GM23338 (cell line): ENCODE measurements at regions not wholly inside any gene's neighbourhood (a gene's known extent, or its start where the extent isn't known, plus 50 kb on each side); places are given as distances from the start of the nearest gene placed in this dataset.

Experiments used
- ATAC-seq: fragments of 200-7000 bp; cut with Tn5 transposase; 3 replicates; pipeline ENCODE4 v1.9.1; 2020
- DNase-seq: peaks from one replicate; pipeline ENCODE4 v3.0.0-alpha.2; 2015; ENCODE audit warnings: low spot score
- H2AFZ ChIP-seq: fragments of 200-600 bp; sonication (generic); 2 replicates; pipeline ENCODE4 v1.8.0; 2016; ENCODE audit warnings: antibody characterized with exemption, mild to moderate bottlenecking, moderate library complexity
- H3F3A ChIP-seq: fragments of 200-600 bp; sonication (generic); replicated peaks from 2 replicates; pipeline ENCODE4 v1.8.0; 2017; ENCODE audit warnings: antibody characterized with exemption, mixed run types, low read depth
- H3K27ac ChIP-seq: fragments of 200-600 bp; sonication (generic); 2 replicates; pipeline ENCODE4 v1.6.1; 2016; ENCODE audit warnings: low read depth
- H3K27me3 ChIP-seq: fragments of 200-600 bp; sonication (generic); 2 replicates; pipeline ENCODE4 v1.8.0; 2016; ENCODE audit warnings: mild to moderate bottlenecking, mixed run types, moderate library complexity; ENCODE audit not compliant: insufficient read depth
- H3K36me3 ChIP-seq: fragments of 200-600 bp; sonication (generic); 2 replicates; pipeline ENCODE4 v1.8.0; 2016; ENCODE audit warnings: mild to moderate bottlenecking; ENCODE audit not compliant: insufficient read depth
- H3K4me1 ChIP-seq: fragments of 200-600 bp; sonication (generic); 2 replicates; pipeline ENCODE4 v1.8.0; 2016; ENCODE audit warnings: mild to moderate bottlenecking, moderate library complexity; ENCODE audit not compliant: insufficient read depth
- H3K4me2 ChIP-seq: fragments of 200-600 bp; sonication (generic); 2 replicates; pipeline ENCODE4 v1.7.1; 2017; ENCODE audit warnings: mixed run types
- H3K4me3 ChIP-seq: fragments of 200-600 bp; sonication (generic); 2 replicates; pipeline ENCODE4 v1.6.1; 2016; ENCODE audit warnings: mixed run types
- H3K79me2 ChIP-seq: fragments of 200-600 bp; sonication (generic); replicated peaks from 2 replicates; pipeline ENCODE4 v1.8.0; 2017; ENCODE audit warnings: mild to moderate bottlenecking; ENCODE audit not compliant: insufficient read depth
- H3K9me2 ChIP-seq: fragments of 200-600 bp; sonication (generic); 2 replicates; pipeline ENCODE4 v1.8.0; 2017; ENCODE audit not compliant: insufficient read depth
- H4K20me1 ChIP-seq: fragments of 200-600 bp; sonication (generic); replicated peaks from 2 replicates; pipeline ENCODE4 v1.8.0; 2017; ENCODE audit warnings: mild to moderate bottlenecking; ENCODE audit not compliant: insufficient read depth
- H3K27ac Mint-ChIP-seq: 2 replicates; pipeline ENCODE4 v1.8.0; 2020; ENCODE audit warnings: inconsistent platforms, mild to moderate bottlenecking, moderate library complexity, mixed read lengths
- H3K27me3 Mint-ChIP-seq: 3 replicates; pipeline ENCODE4 v1.8.0; 2022; ENCODE audit warnings: low read depth, mild to moderate bottlenecking, moderate library complexity, mixed read lengths, inconsistent platforms; ENCODE audit not compliant: insufficient read depth, poor library complexity
- H3K36me3 Mint-ChIP-seq: 3 replicates; pipeline ENCODE4 v1.8.0; 2021; ENCODE audit warnings: low read depth, mild to moderate bottlenecking, inconsistent platforms, moderate library complexity, mixed read lengths
- H3K4me1 Mint-ChIP-seq: 3 replicates; pipeline ENCODE4 v1.8.0; 2020; ENCODE audit warnings: mild to moderate bottlenecking, inconsistent platforms, mixed read lengths
- H3K4me3 Mint-ChIP-seq: 3 replicates; pipeline ENCODE4 v1.8.0; 2021; ENCODE audit warnings: moderate library complexity, mild to moderate bottlenecking, inconsistent platforms, mixed read lengths
- H3K9me3 Mint-ChIP-seq: 3 replicates; pipeline ENCODE4 v1.8.0; 2020; ENCODE audit warnings: moderate library complexity, mild to moderate bottlenecking, inconsistent platforms, mixed read lengths
- CREB1 ChIP-seq: fragments of 250-450 bp; sonication (Bioruptor Pico); IDR thresholded peaks from 2 replicates; pipeline ENCODE4 v1.5.0; 2020; ENCODE audit warnings: low read depth, mild to moderate bottlenecking, moderate library complexity
- CTCF ChIP-seq, 2 experiments: fragments of 200-600 bp in 1 of 2; sonication (generic) in 1 of 2; conservative IDR thresholded peaks; 2 replicates each; pipeline versions ENCODE4 v1.5.1 to v1.6.1; 2016 to 2017; ENCODE audit warnings: antibody characterized with exemption in 2 of 2, low read depth in 2 of 2, mild to moderate bottlenecking in 2 of 2, moderate library complexity in 1 of 2
- ETS1 ChIP-seq: IDR thresholded peaks from 2 replicates; pipeline ENCODE4 v1.6.1; 2016; ENCODE audit warnings: antibody characterized with exemption
- EZH2 ChIP-seq: fragments of 200-600 bp; sonication (generic); IDR thresholded peaks from one replicate; pipeline ENCODE4 v1.8.0; 2017; ENCODE audit warnings: antibody characterized with exemption, mild to moderate bottlenecking, low read depth; ENCODE audit not compliant: unreplicated experiment
- EZH2phosphoT487 ChIP-seq: fragments of 200-600 bp; sonication (generic); IDR thresholded peaks from one replicate; pipeline ENCODE4 v1.8.1; 2018; ENCODE audit warnings: antibody characterized with exemption; ENCODE audit not compliant: unreplicated experiment
- JUNB ChIP-seq: IDR thresholded peaks from one replicate; pipeline ENCODE4 v1.6.1; 2016; ENCODE audit warnings: antibody characterized with exemption; ENCODE audit not compliant: unreplicated experiment
- NANOG ChIP-seq: IDR thresholded peaks from 2 replicates; pipeline ENCODE4 v1.6.1; 2016; ENCODE audit warnings: antibody characterized with exemption, borderline replicate concordance
- POLR2AphosphoS5 ChIP-seq: IDR thresholded peaks from 2 replicates; pipeline ENCODE4 v1.6.1; 2016; ENCODE audit warnings: antibody characterized with exemption, low read depth
- REST ChIP-seq: IDR thresholded peaks from one replicate; pipeline ENCODE4 v1.6.1; 2018; ENCODE audit warnings: antibody characterized with exemption; ENCODE audit not compliant: unreplicated experiment
- STAT1 ChIP-seq: IDR thresholded peaks from one replicate; pipeline ENCODE4 v1.6.1; 2016; ENCODE audit warnings: antibody characterized with exemption; ENCODE audit not compliant: unreplicated experiment
- ZNF114 ChIP-seq: fragments of 250-450 bp; sonication (Bioruptor Pico); IDR thresholded peaks from 2 replicates; pipeline ENCODE4 v1.5.0; 2020; ENCODE audit warnings: mild to moderate bottlenecking, moderate library complexity
- ZNF331 ChIP-seq: fragments of 250-450 bp; sonication (Bioruptor Pico); IDR thresholded peaks from 2 replicates; pipeline ENCODE4 v1.5.0; 2020; ENCODE audit warnings: low read depth, mild to moderate bottlenecking, moderate library complexity
- TF ChIP-seq, protein P1 (sequence below): fragments of 250-450 bp; sonication (Bioruptor Pico); IDR thresholded peaks from 2 replicates; pipeline ENCODE4 v1.5.0; 2020; ENCODE audit warnings: mild to moderate bottlenecking, moderate library complexity

DNA sequence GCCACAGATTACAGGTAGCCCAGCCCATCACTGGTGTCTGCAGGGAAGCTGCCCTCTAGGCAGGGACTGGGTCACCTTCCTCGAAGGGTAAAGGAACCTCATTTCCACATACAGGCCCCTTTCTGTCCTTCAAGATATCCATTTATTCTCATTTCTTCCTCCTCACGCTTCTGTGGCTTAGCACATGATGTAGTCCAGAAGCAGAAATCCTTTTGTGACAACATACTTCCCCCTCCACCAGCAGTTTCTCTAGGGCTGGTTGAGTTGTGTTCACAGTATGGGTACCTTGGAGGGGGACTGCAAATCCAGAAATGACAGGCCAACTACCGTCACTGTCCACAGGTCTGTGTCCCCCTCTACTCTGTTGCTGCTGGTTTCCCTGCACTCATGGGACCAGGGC is 364.9 kb downstream of the ANAPC1 start:
- Histone ChIP-seq H3K4me1 (no peaks in the 10 kb centered on the region), H2AFZ (no peak overlapping the region), H4K20me1 (no peaks in the 10 kb centered on the region), H3F3A (no peaks in the 10 kb centered on the region), H3K27me3 (no peaks in the 10 kb centered on the region), H3K9me2 (no peaks in the 10 kb centered on the region), H3K36me3 (no peaks in the 10 kb centered on the region), H3K4me3 (no peak overlapping the region), H3K79me2 (no peaks in the 10 kb centered on the region), H3K4me2 (no peak overlapping the region), H3K27ac (no peak overlapping the region)
- DNase-seq (no peak), ATAC-seq (no peak)
- no peaks in the 10 kb centered on the region for H3K9me3 Mint-ChIP-seq
- peaks cover 6% of the 10 kb centered on the region for H3K4me1 Mint-ChIP-seq
- no peak overlapping the region for H3K4me3 Mint-ChIP-seq
- no peaks in the 10 kb centered on the region for H3K36me3 Mint-ChIP-seq
- peaks cover 3% of the 10 kb centered on the region for H3K27me3 Mint-ChIP-seq
- TF ChIP-seq JUNB (no peak), CREB1 (CRISPR knock-in tag) (no peak), ZNF114 (CRISPR knock-in tag) (no peak), POLR2AphosphoS5 (no peak), CTCF (conservative IDR thresholded peaks at IDR 0.05; ENCODE audit: low read depth in 2 of 2) (no peak), EZH2 (no peak), REST (no peak), ETS1 (no peak), EZH2phosphoT487 (no peak), NANOG (no peak), STAT1 (no peak), ZNF331 (CRISPR knock-in tag) (no peak)
- TF ChIP-seq, protein P1, sequence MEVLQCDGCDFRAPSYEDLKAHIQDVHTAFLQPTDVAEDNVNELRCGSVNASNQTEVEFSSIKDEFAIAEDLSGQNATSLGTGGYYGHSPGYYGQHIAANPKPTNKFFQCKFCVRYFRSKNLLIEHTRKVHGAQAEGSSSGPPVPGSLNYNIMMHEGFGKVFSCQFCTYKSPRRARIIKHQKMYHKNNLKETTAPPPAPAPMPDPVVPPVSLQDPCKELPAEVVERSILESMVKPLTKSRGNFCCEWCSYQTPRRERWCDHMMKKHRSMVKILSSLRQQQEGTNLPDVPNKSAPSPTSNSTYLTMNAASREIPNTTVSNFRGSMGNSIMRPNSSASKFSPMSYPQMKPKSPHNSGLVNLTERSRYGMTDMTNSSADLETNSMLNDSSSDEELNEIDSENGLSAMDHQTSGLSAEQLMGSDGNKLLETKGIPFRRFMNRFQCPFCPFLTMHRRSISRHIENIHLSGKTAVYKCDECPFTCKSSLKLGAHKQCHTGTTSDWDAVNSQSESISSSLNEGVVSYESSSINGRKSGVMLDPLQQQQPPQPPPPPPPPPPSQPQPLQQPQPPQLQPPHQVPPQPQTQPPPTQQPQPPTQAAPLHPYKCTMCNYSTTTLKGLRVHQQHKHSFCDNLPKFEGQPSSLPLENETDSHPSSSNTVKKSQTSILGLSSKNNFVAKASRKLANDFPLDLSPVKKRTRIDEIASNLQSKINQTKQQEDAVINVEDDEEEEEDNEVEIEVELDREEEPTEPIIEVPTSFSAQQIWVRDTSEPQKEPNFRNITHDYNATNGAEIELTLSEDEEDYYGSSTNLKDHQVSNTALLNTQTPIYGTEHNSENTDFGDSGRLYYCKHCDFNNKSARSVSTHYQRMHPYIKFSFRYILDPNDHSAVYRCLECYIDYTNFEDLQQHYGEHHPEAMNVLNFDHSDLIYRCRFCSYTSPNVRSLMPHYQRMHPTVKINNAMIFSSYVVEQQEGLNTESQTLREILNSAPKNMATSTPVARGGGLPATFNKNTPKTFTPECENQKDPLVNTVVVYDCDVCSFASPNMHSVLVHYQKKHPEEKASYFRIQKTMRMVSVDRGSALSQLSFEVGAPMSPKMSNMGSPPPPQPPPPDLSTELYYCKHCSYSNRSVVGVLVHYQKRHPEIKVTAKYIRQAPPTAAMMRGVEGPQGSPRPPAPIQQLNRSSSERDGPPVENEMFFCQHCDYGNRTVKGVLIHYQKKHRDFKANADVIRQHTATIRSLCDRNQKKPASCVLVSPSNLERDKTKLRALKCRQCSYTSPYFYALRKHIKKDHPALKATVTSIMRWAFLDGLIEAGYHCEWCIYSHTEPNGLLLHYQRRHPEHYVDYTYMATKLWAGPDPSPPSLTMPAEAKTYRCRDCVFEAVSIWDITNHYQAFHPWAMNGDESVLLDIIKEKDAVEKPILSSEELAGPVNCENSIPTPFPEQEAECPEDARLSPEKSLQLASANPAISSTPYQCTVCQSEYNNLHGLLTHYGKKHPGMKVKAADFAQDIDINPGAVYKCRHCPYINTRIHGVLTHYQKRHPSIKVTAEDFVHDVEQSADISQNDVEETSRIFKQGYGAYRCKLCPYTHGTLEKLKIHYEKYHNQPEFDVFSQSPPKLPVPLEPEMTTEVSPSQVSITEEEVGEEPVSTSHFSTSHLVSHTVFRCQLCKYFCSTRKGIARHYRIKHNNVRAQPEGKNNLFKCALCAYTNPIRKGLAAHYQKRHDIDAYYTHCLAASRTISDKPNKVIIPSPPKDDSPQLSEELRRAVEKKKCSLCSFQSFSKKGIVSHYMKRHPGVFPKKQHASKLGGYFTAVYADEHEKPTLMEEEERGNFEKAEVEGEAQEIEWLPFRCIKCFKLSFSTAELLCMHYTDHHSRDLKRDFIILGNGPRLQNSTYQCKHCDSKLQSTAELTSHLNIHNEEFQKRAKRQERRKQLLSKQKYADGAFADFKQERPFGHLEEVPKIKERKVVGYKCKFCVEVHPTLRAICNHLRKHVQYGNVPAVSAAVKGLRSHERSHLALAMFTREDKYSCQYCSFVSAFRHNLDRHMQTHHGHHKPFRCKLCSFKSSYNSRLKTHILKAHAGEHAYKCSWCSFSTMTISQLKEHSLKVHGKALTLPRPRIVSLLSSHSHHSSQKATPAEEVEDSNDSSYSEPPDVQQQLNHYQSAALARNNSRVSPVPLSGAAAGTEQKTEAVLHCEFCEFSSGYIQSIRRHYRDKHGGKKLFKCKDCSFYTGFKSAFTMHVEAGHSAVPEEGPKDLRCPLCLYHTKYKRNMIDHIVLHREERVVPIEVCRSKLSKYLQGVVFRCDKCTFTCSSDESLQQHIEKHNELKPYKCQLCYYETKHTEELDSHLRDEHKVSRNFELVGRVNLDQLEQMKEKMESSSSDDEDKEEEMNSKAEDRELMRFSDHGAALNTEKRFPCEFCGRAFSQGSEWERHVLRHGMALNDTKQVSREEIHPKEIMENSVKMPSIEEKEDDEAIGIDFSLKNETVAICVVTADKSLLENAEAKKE (CRISPR knock-in tag), result no peak
- H3K27ac Mint-ChIP-seq, result no peak overlapping the region
